ENCODE measurements at regions not wholly inside any gene's neighbourhood (a gene's known extent, or its start where the extent isn't known, plus 50 kb on each side); places are given as distances from the start of the nearest gene placed in this dataset.
"Not testable (repeated sequence)": the region's sequence is repeated elsewhere in the genome, so short reads cannot be mapped to it uniquely, and the experiment has no call there.

DNA sequence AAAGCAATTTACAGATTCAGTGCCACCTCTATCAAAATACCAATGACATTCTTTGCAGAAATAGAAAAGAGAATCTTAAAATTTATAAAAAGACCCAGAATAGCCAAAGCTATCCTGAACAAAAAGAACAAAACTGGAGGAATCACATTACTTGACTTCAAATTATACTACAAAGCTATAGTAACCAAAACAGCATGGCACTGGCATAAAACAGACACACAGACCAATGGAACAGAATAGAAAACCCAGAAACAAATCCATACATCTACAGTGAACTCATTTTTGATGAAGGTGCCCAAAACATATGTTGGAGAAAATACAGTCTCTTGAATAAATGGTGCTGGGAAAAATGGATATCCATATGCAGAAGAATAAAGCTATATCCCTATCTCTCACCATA, 578.9 kb upstream of the IL12A start:
- not testable (repeated sequence) for TF ChIP-seq SMC3 (IDR thresholded peaks at IDR 0.05; ENCODE audit: low read depth, low read length); TAF1 (IDR thresholded peaks at IDR 0.05; ENCODE audit: borderline replicate concordance, low read depth, low read length); MXI1 (IDR thresholded peaks at IDR 0.05; ENCODE audit: low read depth, low read length); POLR2AphosphoS5 (IDR thresholded peaks at IDR 0.05; ENCODE audit: low read depth, low read length); EP300 (IDR thresholded peaks at IDR 0.05; ENCODE audit: borderline replicate concordance in 1 of 2, low read depth in 1 of 2, low read length in 1 of 2)
- TF ChIP-seq, protein P1, sequence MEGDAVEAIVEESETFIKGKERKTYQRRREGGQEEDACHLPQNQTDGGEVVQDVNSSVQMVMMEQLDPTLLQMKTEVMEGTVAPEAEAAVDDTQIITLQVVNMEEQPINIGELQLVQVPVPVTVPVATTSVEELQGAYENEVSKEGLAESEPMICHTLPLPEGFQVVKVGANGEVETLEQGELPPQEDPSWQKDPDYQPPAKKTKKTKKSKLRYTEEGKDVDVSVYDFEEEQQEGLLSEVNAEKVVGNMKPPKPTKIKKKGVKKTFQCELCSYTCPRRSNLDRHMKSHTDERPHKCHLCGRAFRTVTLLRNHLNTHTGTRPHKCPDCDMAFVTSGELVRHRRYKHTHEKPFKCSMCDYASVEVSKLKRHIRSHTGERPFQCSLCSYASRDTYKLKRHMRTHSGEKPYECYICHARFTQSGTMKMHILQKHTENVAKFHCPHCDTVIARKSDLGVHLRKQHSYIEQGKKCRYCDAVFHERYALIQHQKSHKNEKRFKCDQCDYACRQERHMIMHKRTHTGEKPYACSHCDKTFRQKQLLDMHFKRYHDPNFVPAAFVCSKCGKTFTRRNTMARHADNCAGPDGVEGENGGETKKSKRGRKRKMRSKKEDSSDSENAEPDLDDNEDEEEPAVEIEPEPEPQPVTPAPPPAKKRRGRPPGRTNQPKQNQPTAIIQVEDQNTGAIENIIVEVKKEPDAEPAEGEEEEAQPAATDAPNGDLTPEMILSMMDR (IDR thresholded peaks at IDR 0.05): not testable (repeated sequence)
